AG20443 (cell line): ENCODE measurements at regions not wholly inside any gene's neighbourhood (a gene's known extent, or its start where the extent isn't known, plus 50 kb on each side); places are given as distances from the start of the nearest gene placed in this dataset.
A peak's percentile ranks its signal among the peaks of the same experiment; 100 is the strongest.
"Not testable (repeated sequence)": the region's sequence is repeated elsewhere in the genome, so short reads cannot be mapped to it uniquely, and the experiment has no call there.

Experiments used
- DNase-seq: peaks from one replicate; pipeline ENCODE4 v3.0.0; 2012; ENCODE audit warnings: low spot score, mixed read lengths

- DNase-seq, result no peak
Observed at GRCh38 chr10:4635883-4636282, 190.1 kb upstream of the AKR1E2 start.

DNA sequence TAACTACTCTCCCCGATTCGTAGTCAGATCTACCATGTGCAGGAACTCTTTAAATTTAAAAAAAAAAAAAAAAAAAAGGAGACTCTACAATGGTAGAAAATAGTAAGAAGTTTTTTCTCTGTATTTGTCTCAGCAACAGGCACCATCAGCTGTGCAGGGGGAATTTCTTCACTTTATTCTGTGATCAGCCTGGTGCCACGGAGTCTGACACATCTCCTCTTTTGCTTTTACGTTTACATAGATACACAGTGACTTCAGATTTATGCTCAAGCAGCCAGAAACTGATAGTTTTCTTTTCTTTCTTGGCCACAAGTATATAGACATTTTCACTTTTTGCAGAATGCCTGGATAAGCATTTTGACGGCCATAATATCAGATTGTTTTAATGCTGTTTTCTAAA lies 190.6 kb upstream of the AKR1E2 start:
- DNase-seq, result peak; percentile 15

GRCh38 chr10:4633776-4634175 lies 192.2 kb upstream of the AKR1E2 start:
- DNase-seq, result no peak

- no peak for DNase-seq
Observed at GRCh38 chr10:4633186-4633585, 192.8 kb upstream of the AKR1E2 start.

DNA sequence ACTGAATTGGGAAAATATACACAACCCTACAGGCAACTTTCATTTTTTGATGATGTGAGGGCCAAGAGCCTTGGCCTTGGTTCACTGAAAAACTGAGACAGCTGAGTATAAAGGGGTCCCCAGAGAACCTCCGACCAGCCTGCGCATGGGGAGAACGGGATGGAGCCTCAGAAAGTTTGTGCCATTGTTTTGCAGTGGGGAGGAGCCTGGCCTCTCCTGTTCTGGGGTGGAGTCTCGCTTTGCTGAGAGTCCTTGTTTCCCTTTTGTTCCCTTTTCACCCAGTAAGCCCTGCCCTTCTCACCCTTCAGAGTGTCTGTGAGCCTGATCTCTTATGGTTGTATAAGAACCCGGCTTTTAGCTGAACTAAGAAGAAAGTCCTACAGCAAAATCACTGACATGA lies 193.2 kb upstream of the AKR1E2 start:
- no peak for DNase-seq

GRCh38 chr10:4626919-4627318 lies 199.1 kb upstream of the AKR1E2 start:
- DNase-seq, result no peak

GRCh38 chr10:4623757-4624420 lies 202.1 kb upstream of the AKR1E2 start:
- DNase-seq, result no peak

DNA sequence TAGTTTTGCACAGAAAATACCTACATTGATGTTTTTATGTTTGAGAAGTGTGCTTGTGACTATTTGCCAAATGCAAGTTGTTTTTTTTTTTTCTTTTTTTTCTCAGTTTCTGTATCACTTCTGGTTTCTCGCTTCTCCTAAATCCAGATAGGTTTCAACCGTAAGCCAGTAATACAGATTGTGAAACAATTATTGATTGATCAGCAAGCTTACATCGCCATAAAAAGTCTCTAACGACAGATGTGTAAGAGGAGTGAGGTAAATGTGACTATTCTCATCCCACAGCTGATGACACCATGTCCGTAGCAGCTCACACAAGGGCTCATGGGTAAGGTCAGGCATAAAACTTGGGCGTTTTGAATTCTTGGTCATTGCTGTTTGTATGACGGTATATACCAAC lies 202.8 kb upstream of the AKR1E2 start:
- no peak for DNase-seq

GRCh38 chr10:4622384-4622783 lies 203.6 kb upstream of the AKR1E2 start:
- DNase-seq, result no peak

- no peak for DNase-seq
Observed at GRCh38 chr10:4617589-4617988, 208.4 kb upstream of the AKR1E2 start.

GRCh38 chr10:4615042-4615441 lies 211.0 kb upstream of the AKR1E2 start:
- no peak for DNase-seq

- no peak for DNase-seq
Observed at GRCh38 chr10:4609251-4609650, 216.8 kb upstream of the AKR1E2 start.

GRCh38 chr10:4607681-4608080 lies 218.3 kb upstream of the AKR1E2 start:
- no peak for DNase-seq

- DNase-seq, result no peak
Observed at GRCh38 chr10:4606856-4607636, 219.0 kb upstream of the AKR1E2 start.

- DNase-seq, result no peak
Observed at GRCh38 chr10:4602764-4603491, 223.1 kb upstream of the AKR1E2 start.

DNA sequence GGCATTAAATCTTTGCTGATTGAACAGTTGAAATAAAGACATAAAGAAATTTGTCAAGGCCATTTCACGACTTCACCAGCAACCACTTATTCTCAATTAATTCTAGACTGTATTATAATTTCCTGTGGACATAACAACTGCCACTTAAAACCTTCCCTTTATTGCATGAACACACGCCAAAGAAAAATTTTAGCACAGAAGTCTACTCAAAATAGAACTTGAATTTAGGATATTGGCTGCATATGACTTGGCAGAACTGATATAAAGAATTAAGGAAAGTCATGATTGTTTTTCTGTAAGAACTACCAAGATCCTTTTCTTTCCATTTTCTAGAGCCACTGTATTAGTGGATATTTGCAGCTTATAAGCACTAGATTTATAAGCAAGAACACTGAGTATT lies 226.5 kb upstream of the AKR1E2 start:
- DNase-seq, result no peak

GRCh38 chr10:4597898-4598297 lies 228.1 kb upstream of the AKR1E2 start:
- not testable (repeated sequence) for DNase-seq

DNA sequence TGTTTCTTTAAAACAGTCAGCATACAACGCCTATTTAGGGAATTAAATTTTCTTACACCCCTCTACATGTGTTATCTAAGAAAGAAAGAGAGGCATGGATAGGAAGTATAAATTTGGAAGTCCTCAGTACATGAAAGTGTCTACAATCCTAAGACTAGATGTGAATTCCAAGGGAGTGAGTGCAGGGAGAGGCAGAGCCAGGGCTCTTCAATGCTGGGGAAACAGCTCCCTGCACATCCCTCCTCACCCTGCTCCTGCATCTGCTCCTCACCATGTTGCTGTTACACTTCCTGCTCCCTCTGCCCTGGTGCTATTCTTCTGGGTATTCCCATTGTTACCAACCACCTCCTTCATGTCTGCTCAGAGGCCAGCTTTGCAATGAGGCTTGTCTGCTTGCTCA lies 229.1 kb upstream of the AKR1E2 start:
- DNase-seq, result peak; percentile 56

DNA sequence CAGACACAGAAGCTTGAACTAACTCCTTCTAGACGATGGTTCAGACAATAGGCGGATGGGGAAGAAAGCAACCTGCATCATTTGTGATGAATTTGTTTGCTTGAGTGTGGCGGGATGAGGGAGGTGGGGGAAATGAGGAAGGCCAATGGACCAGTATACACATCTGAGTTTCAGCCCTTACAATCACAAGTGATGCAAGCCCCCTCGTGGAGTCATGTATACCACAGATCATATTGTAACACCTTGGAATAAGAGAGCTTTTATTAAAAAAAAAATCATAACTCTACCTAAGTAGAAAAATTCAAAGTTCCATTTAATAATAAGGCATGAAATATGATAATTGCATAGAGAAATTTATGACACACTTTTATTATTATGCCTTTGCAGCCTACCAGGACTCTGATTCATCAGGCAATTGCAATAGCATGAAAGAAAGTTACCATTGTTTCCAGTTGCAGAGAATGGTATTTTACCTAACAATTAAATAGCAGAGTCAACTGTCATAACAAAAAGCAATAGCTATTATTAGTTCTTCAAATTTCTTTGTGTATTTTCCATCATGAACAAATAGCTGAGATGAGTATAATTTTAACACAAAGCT lies 230.2 kb upstream of the AKR1E2 start:
- peak; percentile 31 for DNase-seq

- DNase-seq, result no peak
Observed at GRCh38 chr10:4590807-4591206, 235.2 kb upstream of the AKR1E2 start.

DNA sequence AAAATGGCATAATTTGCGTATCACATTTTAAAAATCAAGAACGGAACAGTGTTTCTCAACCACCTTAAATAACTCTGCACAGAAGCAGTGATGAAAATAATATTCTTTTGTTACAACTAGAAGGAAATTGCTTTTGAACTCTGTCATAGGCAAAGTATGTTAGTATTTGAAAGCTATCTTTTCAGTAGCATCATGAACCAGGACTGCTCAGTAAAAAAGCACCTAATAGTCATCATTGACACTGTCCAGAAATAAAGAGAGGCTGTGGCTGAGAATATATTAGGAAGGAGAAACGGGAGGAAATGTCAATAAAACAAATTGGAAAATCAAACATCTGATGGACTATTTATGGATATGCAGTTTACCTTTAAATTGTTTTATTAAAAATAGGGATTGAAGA lies 237.2 kb upstream of the AKR1E2 start:
- DNase-seq, result peak; percentile 18

DNA sequence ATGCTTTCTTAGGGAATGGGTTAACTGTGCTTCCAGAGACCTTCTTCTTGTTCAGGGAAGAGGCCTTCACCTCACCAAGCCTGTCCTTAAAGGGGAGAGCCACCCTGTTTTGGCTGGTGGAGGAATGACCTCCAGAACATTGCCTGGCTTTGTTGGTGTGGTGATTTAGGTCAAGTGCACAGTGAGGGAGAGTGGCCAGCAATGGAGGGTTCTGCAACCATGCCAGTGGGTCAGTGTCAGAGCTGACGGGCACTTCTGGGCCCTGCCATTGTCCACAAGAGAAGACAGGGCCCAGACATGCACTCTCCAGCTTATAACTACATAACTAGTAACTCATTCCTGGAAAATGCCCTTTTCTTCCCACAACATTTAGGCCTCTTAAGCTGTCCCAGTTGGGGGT lies 238.5 kb upstream of the AKR1E2 start:
- no peak for DNase-seq

DNA sequence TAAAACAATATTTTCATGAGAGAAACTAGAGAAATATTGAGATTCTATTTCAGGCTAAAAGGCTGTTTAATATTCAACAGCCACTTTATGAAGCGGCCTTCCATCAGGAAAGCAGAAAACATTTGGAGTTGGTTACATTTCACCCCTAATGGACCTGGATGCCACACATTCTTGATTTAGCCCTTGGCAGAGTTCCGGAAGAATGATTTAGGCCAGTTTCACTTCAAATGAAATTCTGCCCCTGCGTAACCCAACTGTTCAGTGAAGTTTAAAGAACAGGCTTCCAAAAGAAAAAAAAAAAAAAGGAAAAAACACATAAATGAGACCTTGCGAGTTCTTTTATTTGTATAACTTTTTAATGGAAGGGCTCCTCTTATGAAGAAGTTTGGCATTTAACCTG lies 239.2 kb upstream of the AKR1E2 start:
- DNase-seq, result peak; percentile 22
